DOHH2 (cell line): ENCODE measurements at regions not wholly inside any gene's neighbourhood (a gene's known extent, or its start where the extent isn't known, plus 50 kb on each side); places are given as distances from the start of the nearest gene placed in this dataset.

Experiments
- H3F3A ChIP-seq: fragments of 200-600 bp; sonication (generic), shearing (Covaris generic); 2 replicates; pipeline ENCODE4 v1.6.0; 2016; ENCODE audit warnings: antibody characterized with exemption, mild to moderate bottlenecking; ENCODE audit not compliant: control insufficient read depth, insufficient read depth
- H3K27ac ChIP-seq: fragments of 200-600 bp; sonication (generic); 2 replicates; pipeline ENCODE4 v1.5.1; 2014; ENCODE audit warnings: low read depth, mild to moderate bottlenecking, low read length, moderate library complexity
- H3K27me3 ChIP-seq: fragments of 200-600 bp; sonication (generic); 2 replicates; pipeline ENCODE4 v1.6.1; 2014; ENCODE audit warnings: mild to moderate bottlenecking, low read length, mixed read lengths; ENCODE audit not compliant: control insufficient read depth
- H3K36me3 ChIP-seq: fragments of 200-600 bp; sonication (generic); 2 replicates; pipeline ENCODE4 v1.6.1; 2014; ENCODE audit warnings: mild to moderate bottlenecking, low read length, moderate library complexity, mixed read lengths; ENCODE audit not compliant: control insufficient read depth
- H3K4me1 ChIP-seq: fragments of 200-600 bp; sonication (generic); 2 replicates; pipeline ENCODE4 v1.6.1; 2014; ENCODE audit warnings: mild to moderate bottlenecking, low read length, mixed read lengths; ENCODE audit not compliant: control insufficient read depth
- H3K4me2 ChIP-seq: fragments of 200-600 bp; sonication (generic); 2 replicates; pipeline ENCODE4 v1.6.0; 2014; ENCODE audit warnings: mild to moderate bottlenecking, low read length, moderate library complexity
- H3K4me3 ChIP-seq: fragments of 200-600 bp; sonication (generic); 2 replicates; pipeline ENCODE4 v1.5.1; 2014; ENCODE audit warnings: mild to moderate bottlenecking, low read length, mixed read lengths
- H3K79me2 ChIP-seq: fragments of 200-600 bp; sonication (generic); 2 replicates; pipeline ENCODE4 v1.6.1; 2014; ENCODE audit warnings: mild to moderate bottlenecking, low read length, mixed read lengths; ENCODE audit not compliant: control insufficient read depth
- H3K9me2 ChIP-seq: fragments of 200-600 bp; sonication (generic); replicated peaks from 2 replicates; pipeline ENCODE4 v1.6.1; 2014; ENCODE audit warnings: mild to moderate bottlenecking, low read length, mixed read lengths; ENCODE audit not compliant: control insufficient read depth
- H3K9me3 ChIP-seq: fragments of 200-600 bp; sonication (generic); 2 replicates; pipeline ENCODE4 v1.6.1; 2014; ENCODE audit warnings: antibody characterized with exemption, low read length, mixed read lengths; ENCODE audit not compliant: control insufficient read depth, insufficient read depth
- H4K20me1 ChIP-seq: fragments of 200-600 bp; sonication (generic); 2 replicates; pipeline ENCODE4 v1.6.0; 2014; ENCODE audit warnings: low read depth, mild to moderate bottlenecking, antibody characterized with exemption, low read length, moderate library complexity; ENCODE audit not compliant: control insufficient read depth, insufficient read depth
- CTCF ChIP-seq: fragments of 200-600 bp; sonication (generic); IDR thresholded peaks from one replicate; pipeline ENCODE4 v1.5.1; 2014; ENCODE audit warnings: antibody characterized with exemption, mild to moderate bottlenecking, low read depth, low read length; ENCODE audit not compliant: poor library complexity, severe bottlenecking
- EZH2phosphoT487 ChIP-seq: fragments of 200-600 bp; sonication (generic); IDR thresholded peaks from 2 replicates; pipeline ENCODE4 v1.6.1; 2017; ENCODE audit warnings: borderline replicate concordance, mild to moderate bottlenecking, antibody characterized with exemption, low read length, moderate library complexity, mixed read lengths

GRCh38 chr6:156651486-156651885, 125.7 kb upstream of the ARID1B start:
- H3K36me3 ChIP-seq: no peaks in the 10 kb centered on the region
- H3K4me3 ChIP-seq: no peak overlapping the region
- no peaks in the 10 kb centered on the region for H3K27me3 ChIP-seq
- H3K79me2 ChIP-seq: no peaks in the 10 kb centered on the region
- no peak overlapping the region for H3K4me2 ChIP-seq
- no peak overlapping the region for H3K27ac ChIP-seq
- no peaks in the 10 kb centered on the region for H3F3A ChIP-seq
- no peak for TF ChIP-seq EZH2phosphoT487
- no peak for TF ChIP-seq CTCF
- no peaks in the 10 kb centered on the region for H3K9me3 ChIP-seq
- H3K4me1 ChIP-seq: peaks cover 13% of the 10 kb centered on the region
- no peaks in the 10 kb centered on the region for H3K9me2 ChIP-seq
- H4K20me1 ChIP-seq: no peaks in the 10 kb centered on the region

GRCh38 chr6:156650896-156651390, 126.2 kb upstream of the ARID1B start:
- Histone ChIP-seq H3K9me3 (no peaks in the 10 kb centered on the region), H3K9me2 (no peaks in the 10 kb centered on the region), H4K20me1 (no peaks in the 10 kb centered on the region), H3K36me3 (no peaks in the 10 kb centered on the region), H3F3A (no peaks in the 10 kb centered on the region), H3K4me1 (peaks cover 13% of the 10 kb centered on the region), H3K27me3 (no peaks in the 10 kb centered on the region), H3K4me3 (no peak overlapping the region), H3K27ac (no peak overlapping the region), H3K4me2 (no peak overlapping the region), H3K79me2 (no peaks in the 10 kb centered on the region)
- TF ChIP-seq CTCF (no peak), EZH2phosphoT487 (no peak)

- Histone ChIP-seq H3K27me3 (no peaks in the 10 kb centered on the region), H3K4me2 (no peak overlapping the region), H3K27ac (no peak overlapping the region), H3K79me2 (no peaks in the 10 kb centered on the region), H3K4me1 (peaks cover 13% of the 10 kb centered on the region), H3F3A (no peaks in the 10 kb centered on the region), H3K9me3 (no peaks in the 10 kb centered on the region), H4K20me1 (no peaks in the 10 kb centered on the region), H3K9me2 (no peaks in the 10 kb centered on the region), H3K36me3 (no peaks in the 10 kb centered on the region), H3K4me3 (no peak overlapping the region)
- TF ChIP-seq EZH2phosphoT487 (no peak), CTCF (no peak)
Measured at GRCh38 chr6:156648616-156649015, 128.6 kb upstream of the ARID1B start.
